Upper lobe of right lung (tissue), 1 donor: ENCODE measurements at regions not wholly inside any gene's neighbourhood (a gene's known extent, or its start where the extent isn't known, plus 50 kb on each side); places are given as distances from the start of the nearest gene placed in this dataset.

ENCODE experiments used
- ATAC-seq: fragments of 200-7000 bp; cut with Tn5 transposase; one replicate; pipeline ENCODE4 v1.9.1; 2020; ENCODE audit warnings: mild to moderate bottlenecking, moderate library complexity
- DNase-seq: peaks from one replicate; pipeline ENCODE4 v3.0.0-alpha.2; 2020
- H3K27ac ChIP-seq: fragments of 200-600 bp; one replicate; pipeline ENCODE4 v1.8.0; 2022
- H3K27me3 ChIP-seq: fragments of 200-600 bp; one replicate; pipeline ENCODE4 v1.8.0; 2022; ENCODE audit warnings: mild to moderate bottlenecking
- H3K36me3 ChIP-seq: fragments of 200-600 bp; one replicate; pipeline ENCODE4 v1.8.0; 2022
- H3K4me1 ChIP-seq: fragments of 200-600 bp; one replicate; pipeline ENCODE4 v1.8.0; 2022
- H3K4me3 ChIP-seq: fragments of 200-600 bp; one replicate; pipeline ENCODE4 v1.8.0; 2022; ENCODE audit warnings: mild to moderate bottlenecking
- H3K9me3 ChIP-seq: fragments of 200-600 bp; one replicate; pipeline ENCODE4 v1.8.0; 2022
- intact Hi-C: fragments of 100-400 bp; cut with DNase I; formaldehyde crosslinking; loops from one replicate; pipeline ENCODE4 v1.11.0; 2022
- TF ChIP-seq, protein P1 (sequence below): fragments of 200-600 bp; IDR thresholded peaks from one replicate; pipeline ENCODE4 v1.8.0; 2022; ENCODE audit warnings: antibody characterized with exemption
- donor health status: DM: no; HTN: yes; CAD: no; lungs with severe emphysema.

GRCh38 chr4:8777320-8778196 lies 94.1 kb downstream of the HMX1 start:
- H3K27ac ChIP-seq = no peak overlapping the region
- no peaks in the 10 kb centered on the region for H3K4me1 ChIP-seq
- no peaks in the 10 kb centered on the region for H3K36me3 ChIP-seq
- no peak for ATAC-seq
- H3K4me3 ChIP-seq = no peak overlapping the region
- no peaks in the 10 kb centered on the region for H3K9me3 ChIP-seq
- intact Hi-C loops = no loop called here
- H3K27me3 ChIP-seq = no peaks in the 10 kb centered on the region
- TF ChIP-seq, protein P1, sequence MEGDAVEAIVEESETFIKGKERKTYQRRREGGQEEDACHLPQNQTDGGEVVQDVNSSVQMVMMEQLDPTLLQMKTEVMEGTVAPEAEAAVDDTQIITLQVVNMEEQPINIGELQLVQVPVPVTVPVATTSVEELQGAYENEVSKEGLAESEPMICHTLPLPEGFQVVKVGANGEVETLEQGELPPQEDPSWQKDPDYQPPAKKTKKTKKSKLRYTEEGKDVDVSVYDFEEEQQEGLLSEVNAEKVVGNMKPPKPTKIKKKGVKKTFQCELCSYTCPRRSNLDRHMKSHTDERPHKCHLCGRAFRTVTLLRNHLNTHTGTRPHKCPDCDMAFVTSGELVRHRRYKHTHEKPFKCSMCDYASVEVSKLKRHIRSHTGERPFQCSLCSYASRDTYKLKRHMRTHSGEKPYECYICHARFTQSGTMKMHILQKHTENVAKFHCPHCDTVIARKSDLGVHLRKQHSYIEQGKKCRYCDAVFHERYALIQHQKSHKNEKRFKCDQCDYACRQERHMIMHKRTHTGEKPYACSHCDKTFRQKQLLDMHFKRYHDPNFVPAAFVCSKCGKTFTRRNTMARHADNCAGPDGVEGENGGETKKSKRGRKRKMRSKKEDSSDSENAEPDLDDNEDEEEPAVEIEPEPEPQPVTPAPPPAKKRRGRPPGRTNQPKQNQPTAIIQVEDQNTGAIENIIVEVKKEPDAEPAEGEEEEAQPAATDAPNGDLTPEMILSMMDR = no peak
- no peak for DNase-seq

DNA sequence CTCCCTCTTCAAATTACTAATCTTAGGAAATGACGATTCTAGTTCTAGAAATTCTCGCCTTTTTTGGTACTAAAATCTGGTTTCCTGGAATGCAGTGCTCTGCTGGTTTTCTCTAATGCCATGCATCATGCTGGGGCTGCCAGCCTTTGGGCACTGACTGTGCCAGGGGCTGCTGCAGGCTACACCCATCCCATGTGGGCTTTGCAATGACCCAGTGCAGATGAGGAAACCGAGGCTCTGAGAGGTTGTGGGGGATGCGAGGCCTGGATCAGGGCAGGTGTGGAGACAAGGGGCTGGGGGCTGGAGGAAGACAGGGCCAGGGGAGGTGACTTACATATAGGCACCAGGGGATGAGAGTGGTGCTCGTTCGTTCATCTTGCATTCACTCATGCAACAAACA lies 95.3 kb downstream of the HMX1 start:
- Histone ChIP-seq H3K9me3 (no peaks in the 10 kb centered on the region), H3K27me3 (no peaks in the 10 kb centered on the region), H3K36me3 (no peaks in the 10 kb centered on the region), H3K4me1 (no peaks in the 10 kb centered on the region), H3K4me3 (no peak overlapping the region), H3K27ac (no peak overlapping the region)
- ATAC-seq (no peak), DNase-seq (peak; percentile 36)
- intact Hi-C loops = no loop called here
- TF ChIP-seq, protein P1 = no peak

- intact Hi-C loops = no loop called here
- DNase-seq = peak; percentile 46
- ATAC-seq = no peak
- TF ChIP-seq, protein P1 = no peak
- no peaks in the 10 kb centered on the region for H3K9me3 ChIP-seq
- H3K27ac ChIP-seq = no peak overlapping the region
- no peaks in the 10 kb centered on the region for H3K4me1 ChIP-seq
- H3K36me3 ChIP-seq = no peaks in the 10 kb centered on the region
- H3K4me3 ChIP-seq = no peak overlapping the region
- H3K27me3 ChIP-seq = no peaks in the 10 kb centered on the region
Observed at GRCh38 chr4:8775751-8776355, 95.8 kb downstream of the HMX1 start.

GRCh38 chr4:8775121-8775520 lies 96.5 kb downstream of the HMX1 start:
- Histone ChIP-seq H3K4me1 (no peaks in the 10 kb centered on the region), H3K27me3 (no peaks in the 10 kb centered on the region), H3K9me3 (no peaks in the 10 kb centered on the region), H3K36me3 (no peaks in the 10 kb centered on the region), H3K27ac (no peak overlapping the region), H3K4me3 (no peak overlapping the region)
- ATAC-seq (no peak), DNase-seq (no peak)
- TF ChIP-seq, protein P1 = no peak
- intact Hi-C loops = no loop called here

DNA sequence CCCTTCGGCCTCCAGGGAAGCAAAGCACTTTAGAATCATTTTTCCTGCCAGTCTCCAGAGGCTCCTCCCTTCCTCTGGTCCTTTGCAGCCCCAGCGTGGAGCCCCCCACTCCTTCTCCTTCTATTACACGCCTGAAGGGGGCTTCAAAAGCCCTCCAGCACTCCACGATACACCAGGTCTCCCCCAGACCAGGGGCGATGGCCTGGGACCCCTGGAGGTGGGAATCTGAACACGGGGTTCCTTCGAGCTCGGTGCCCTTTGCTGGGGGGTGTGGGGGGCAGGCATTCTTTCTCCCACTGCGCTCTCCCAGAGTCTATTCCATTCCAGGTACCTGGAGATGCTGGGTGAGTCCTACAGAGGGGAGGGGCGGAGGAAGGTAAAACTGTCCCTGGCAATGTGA lies 97.6 kb downstream of the HMX1 start:
- no peak for ATAC-seq

More for the DNA sequence above, 97.6 kb downstream of the HMX1 start:
- intact Hi-C loops = no loop called here
- Histone ChIP-seq H3K4me1 (no peaks in the 10 kb centered on the region), H3K4me3 (no peak overlapping the region), H3K9me3 (no peaks in the 10 kb centered on the region), H3K27ac (no peak overlapping the region), H3K36me3 (no peaks in the 10 kb centered on the region), H3K27me3 (no peaks in the 10 kb centered on the region)
- DNase-seq = peak; percentile 34
- TF ChIP-seq, protein P1 = no peak
